Retina (tissue), 1 donor: ENCODE measurements at regions not wholly inside any gene's neighbourhood (a gene's known extent, or its start where the extent isn't known, plus 50 kb on each side); places are given as distances from the start of the nearest gene placed in this dataset.
"Not testable (repeated sequence)": the region's sequence is repeated elsewhere in the genome, so short reads cannot be mapped to it uniquely, and the experiment has no call there.

Experiments
- DNase-seq: peaks from one replicate; pipeline ENCODE4 v3.0.0-alpha.2; 2016

DNA sequence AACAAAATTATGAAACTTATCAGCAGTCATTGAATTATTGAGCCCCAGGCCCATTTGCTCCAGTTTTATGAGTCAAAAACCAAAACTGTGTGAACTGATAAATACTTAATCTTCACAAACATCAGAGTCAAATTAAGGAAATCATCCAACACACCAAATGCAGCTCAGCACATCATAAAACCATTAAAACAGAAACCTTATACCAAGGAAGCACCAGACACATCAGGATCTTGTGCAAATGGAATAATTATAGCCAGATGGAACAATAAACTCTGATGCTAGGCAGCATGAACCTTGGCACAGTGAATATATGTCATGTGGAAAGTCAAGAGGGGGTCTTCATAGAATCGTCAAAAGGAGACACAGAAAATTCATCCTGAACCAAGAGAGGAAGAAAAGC, 410.7 kb upstream of the API5 start:
- DNase-seq, result no peak

DNA sequence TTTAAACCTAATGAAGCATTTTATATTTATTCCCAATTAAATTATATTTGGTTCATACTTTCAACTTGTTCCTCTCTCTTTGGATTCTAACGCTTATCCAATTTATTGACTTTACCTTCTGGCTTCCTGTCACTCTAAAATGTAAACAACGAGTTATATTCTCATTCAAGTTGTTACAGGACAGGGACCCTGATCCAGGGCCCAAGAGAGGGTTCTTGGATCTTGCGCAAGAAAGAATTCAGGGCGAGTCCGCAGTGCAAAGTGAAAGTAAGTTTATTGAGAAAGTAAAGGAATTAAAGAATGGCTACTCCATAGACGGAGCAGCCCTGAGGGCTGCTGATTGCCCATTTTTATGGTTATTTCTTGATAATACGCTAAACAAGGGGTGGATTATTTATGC, 405.6 kb upstream of the API5 start:
- DNase-seq, result no peak

DNA sequence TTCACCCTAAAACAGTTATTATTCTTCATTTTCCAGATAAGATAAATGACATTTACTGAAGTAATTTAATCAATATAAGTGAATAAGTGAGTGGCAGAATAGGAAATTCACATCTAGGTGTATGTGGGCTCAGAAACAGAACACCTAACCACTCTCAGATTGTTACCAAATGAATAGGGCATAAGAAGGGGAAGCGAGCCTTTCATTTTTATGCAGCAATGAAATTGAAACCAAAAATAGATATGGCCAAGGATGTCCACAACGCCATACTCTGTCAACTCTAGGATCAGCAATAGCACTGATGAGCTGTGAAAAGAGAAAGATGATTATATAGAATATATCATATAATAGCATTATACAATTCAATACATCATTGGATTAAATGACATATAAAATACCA, 398.1 kb upstream of the API5 start:
- no peak for DNase-seq

DNA sequence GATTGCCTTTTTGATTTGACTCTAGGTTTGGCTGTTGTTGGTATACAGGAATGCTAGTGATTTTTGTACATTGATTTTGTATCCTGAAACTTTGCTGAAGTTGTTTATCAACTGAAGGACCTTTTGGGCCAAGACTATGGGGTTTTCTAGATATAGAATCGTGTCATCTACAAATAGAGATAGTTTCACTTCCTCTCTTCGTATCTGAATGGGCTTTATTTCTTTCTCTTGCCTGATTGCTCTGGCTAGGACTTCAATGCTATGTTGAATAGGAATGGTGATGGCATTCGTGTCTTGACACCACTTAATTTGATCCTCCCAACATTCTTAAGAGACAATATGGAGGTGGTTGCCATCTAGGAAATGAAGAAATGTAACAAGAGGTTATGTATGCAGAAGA, 388.1 kb upstream of the API5 start:
- DNase-seq, result no peak

DNA sequence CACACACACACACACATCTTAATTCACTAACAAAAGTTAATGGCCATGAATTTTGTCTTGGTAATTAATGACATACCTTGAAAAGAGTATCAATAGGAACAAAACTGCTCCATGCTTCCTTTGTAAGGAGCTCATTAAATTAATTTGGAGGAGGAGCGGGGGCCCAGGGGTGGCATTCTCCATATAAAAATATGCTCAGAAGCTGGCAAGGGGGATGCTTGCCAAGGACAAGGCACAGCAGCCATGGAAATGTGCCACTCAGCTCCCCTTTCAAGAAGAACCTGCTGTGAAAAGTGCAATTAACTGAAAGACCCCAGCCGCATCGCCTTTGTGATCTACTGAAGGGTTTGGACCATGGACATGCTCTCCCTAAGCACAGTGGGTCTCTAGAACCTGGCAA, 385.9 kb upstream of the API5 start:
- peak; percentile 11 for DNase-seq

DNA sequence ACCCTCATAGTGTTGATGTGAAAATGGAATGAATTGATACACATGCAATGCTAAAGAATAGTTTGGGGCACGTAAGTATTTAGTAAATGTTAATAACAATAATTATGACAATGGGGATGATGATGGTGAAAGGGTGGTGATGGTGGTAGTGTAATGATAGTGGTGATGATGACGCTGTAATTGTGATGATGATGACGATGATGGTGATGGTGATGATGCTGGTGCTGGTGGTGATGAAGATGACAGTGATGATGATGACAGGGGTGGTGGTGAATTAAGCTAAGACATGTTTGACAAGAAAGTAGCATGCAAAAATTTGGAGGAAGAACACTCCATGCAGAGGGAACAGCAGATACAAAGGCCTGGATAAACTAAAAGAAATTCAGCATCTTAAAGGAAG, 364.4 kb upstream of the API5 start:
- DNase-seq, result no peak

DNA sequence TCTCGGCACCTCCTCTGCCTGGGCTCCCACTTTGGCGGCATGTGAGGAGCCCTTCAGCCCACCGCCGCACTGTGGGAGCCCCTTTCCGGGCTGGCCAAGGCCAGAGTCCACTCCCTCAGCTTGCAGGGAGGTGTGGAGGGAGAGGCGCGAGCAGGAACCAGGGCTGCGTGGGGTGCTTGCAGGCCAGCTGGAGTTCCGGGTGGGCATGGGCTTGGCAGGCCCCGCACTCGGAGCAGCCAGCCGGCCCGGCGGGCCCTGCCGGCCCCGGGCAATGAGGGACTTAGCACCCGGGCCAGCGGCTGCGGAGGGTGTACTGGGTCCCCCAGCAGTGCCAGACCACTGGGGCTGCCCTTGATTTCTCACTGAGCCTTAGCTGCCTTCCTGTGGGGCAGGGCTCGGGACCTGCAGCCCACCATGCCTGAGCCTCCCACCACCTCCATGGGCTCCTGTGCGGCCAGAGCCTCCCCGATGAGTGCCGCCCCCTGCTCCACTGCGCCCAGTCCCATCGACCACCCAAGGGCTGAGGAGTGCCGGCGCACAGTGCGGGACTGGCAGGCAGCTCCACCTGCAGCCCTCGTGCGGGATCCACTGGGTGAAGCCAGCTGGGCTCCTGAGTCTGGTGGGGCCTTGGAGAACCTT, 361.9 kb upstream of the API5 start:
- DNase-seq, result not testable (repeated sequence)

DNA sequence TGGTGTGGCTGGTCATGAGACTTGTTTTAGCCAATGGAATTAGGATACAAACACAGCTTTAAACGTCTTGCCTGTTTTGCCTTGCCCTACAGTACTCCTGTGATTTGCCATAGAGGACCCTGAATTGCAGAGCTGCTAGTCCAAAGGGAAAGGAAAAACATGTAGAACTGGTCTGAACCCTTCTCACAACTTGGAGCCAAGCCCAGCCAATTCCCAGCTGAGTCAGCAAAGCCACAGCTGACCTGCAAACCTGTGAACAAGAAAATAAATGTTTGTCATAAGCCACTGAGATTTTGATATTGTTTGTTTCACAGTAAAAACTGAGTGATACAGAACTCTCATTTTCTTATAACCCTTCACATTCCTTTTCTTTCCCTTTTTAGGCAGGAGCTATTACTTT, 360.5 kb upstream of the API5 start:
- DNase-seq, result no peak

DNA sequence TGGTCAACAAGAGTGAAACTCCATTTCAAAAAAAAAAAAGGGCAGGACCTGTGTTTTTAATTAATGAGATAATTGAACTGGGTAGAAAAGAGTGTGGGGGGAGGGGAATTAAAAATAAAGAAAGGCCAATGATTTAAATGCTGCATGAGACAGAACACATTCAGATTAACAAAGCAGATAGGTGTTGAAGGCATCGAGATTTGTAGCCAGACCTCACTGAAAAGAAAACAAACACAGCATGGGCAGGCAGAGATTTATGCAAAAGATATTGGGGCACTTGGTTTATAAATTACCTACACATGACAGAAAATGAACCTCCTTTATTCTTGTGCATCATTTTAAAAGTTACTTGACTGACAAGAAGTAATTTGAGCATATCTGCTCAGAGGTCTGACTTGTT, 354.0 kb upstream of the API5 start:
- DNase-seq, result no peak

DNA sequence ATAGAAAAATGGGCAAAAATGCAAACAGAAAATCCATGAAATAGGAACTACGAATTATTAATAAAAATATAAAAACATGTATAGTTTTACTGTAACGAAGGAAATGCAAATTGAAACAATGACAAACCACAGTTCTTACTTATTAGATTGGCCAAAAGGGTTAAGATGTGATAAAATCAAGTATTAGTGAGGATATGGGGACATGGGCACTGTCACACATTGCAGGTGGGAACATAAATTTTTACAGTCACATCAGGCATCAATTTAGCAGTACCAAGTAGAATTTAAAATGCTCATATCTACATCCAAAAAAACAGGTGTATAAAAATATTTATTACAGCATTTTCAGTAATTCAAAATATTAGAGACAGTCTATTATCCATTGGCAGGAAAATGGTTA, 353.2 kb upstream of the API5 start:
- DNase-seq, result no peak

DNA sequence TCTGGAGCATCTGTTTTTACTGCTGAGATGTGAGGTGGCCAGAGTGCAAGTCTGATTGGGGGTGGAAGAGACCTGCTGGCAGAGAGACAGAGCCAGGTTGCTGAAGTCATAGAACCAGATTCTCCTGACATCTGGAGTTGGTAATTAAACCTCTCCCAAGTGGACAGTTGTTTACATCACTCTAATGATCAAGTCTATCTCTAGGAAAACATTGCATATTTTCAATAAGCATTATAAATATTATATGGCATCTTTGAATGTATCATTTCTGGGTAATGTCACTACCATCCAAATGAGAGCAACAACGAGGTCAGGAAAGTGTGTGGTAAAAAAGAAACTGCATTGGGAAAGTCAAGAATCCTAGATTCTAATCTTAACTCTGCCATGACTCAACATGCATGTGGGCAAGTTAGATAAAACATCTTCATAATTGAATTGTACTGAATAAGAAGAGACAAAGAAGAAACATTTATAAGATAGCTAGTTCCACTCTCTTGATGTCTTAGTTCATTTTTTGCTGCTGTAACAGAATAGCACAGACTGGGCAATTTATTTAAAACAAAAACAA, 351.2 kb upstream of the API5 start:
- DNase-seq, result no peak

DNA sequence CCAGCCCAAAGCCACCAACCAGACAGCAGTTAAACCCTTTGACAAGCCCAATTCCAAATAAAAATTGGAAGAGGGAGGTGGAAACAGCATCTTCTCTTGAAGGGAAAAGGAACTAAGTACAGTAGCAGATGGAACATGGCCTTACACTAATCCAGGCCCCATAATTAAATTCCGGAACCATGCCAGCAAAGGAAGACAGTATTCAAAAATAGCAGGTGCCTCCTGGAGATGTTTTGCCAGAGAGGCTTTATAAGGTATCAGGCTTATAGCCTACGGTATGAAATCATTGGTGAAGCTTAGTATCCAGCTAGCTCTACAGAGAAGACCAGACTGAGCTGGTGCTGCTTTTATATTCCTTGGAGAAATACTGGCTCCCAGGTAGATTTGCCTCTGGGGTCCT, 344.1 kb upstream of the API5 start:
- no peak for DNase-seq

DNA sequence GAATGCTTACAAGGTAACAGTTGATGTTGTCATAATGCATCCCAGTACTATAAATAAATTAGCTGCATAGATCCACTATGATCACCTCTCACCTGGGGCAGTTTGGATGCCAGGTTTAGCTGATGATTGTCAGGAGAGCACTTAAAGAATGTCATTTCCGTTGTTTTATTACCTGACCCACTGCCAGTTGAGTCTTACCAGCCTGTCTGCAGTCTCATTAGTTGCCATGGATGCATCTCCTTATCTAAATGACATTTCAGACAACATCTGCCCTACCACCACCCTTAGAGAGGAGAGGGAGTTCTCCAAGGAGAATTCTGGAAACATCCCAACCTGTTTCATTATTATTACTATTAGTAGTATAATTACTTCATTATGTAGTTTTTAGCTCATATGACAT, 339.1 kb upstream of the API5 start:
- DNase-seq, result no peak

DNA sequence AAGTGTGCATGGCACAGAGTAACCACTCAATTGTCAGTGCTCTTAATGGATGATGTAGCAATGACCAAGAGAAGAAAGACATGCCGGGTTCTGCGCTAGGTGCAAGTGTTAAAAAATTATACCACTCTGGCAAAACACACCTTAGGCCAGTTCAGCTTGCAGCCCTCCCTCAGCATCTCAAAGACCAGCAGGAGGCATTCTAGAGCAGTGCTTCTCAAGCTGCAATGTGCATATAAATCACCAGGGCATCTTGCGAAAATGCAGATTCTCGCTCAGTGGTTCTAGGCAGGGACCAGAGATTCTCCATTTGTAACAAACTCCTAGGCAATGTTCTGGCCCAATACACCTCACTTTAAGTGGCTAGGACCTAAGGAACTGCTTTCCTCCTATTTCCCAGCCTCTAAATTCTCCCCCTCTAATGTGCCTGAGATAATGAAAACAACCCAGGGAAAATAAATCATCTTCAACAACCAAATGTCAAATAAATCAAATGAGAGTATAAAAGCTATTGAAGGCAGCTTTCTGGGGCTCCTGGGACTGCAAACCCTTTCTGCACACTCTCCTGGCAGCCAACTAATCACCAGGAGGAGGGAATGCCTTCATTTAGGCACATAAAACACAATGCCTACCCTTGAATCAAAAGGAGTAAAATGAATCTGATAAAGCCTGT, 337.2 kb upstream of the API5 start:
- DNase-seq, result no peak

DNA sequence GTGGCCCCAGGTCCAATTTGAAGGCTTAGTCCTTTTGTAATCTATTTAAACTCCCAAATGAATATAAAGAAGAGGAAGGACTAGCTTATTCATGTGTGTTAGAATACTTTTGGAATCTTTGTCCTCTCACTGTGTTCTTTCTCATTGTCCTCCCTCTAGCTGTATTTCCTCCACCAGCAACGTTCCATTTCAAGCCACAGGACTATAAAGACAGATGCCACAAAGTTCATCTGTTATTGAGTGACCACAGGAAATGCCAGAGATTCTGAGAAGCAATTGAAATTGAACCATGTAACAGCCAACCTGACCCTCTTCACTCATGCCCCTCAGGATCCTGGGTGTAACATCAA, 336.6 kb upstream of the API5 start:
- DNase-seq, result no peak

DNA sequence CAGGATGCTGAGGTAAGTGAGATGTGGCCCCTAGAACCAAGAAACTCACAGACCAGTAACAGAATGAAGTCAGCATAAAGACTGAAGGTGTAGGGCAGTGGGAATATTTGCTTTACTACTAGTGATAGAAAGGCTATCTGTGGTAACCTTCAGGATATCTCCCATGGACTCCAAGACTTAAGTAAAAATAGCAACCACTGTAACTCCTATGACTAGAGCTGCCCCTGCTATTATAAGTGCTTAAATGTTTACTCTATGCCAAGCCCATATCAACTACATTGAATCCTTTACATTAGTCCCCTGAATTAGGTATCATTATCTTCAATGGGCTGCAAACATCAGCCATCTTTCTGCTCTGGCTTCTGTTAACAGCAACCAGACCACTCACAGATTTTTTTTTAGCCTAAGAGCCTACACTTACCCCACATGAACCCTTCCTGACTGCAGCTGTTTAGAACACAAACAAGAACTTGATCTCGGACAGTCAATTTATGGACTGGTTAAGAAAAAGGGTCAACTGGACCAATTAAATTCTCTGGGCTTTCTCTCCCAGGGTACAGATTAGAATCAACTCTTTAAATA, 335.1 kb upstream of the API5 start:
- no peak for DNase-seq

DNA sequence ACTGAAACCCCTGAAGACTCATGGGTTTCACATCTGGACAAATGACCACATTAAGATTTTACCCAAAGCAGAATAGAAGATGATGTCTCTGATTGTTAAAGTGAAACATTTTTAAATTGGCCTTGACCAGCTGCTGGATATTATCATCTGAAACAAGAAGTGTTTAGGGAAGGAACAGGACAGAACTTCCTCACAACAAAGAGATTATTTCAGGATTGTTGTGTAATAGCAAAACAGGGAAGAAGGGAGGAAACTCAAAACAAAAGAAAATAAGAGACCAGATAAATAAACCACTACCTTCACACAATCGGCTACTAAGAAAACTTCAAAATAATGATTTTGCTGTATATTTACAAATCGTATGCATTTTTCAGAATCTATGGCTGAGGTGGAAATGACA, 319.2 kb upstream of the API5 start:
- no peak for DNase-seq

DNA sequence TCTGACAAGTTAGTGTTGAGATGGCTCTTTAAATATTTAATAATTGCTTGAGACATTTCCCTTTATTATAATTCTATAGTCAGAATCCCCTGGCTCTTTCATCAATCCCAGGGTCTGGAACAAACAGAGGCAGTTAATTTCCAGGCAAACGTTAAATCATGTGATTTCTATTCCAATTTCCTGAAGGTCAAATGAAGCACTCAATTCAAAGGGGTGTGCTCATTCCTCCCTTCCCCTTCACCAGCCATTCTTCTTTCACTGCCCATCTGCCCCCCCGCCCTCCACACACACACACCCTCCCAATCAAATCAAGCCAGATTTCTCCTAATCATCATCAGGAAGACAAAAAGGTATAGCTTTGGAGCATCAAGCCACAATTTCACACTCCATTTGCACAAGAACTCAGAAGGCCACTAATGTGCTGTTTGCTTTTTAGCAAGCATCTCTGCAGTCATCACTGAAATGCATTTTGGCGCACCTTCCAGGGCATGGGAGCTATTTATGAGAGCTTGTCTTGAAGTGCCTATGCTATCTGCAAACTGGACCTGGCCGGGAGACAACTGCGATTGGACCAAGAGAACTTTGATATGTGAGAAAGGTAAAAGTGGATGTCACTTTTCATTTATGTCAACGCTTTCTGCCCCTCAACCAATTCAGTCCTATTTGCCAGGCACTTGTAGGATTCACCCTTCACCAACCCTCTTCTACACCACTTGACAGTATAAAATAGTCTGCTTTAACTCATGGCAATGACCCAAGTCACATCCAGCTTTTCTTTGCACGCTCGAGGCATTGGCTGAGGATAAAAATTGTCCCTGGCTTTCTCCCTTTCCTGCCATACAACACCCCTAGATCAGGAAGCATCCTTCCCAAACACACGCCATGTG, 315.1 kb upstream of the API5 start:
- peak; percentile 38 for DNase-seq

DNA sequence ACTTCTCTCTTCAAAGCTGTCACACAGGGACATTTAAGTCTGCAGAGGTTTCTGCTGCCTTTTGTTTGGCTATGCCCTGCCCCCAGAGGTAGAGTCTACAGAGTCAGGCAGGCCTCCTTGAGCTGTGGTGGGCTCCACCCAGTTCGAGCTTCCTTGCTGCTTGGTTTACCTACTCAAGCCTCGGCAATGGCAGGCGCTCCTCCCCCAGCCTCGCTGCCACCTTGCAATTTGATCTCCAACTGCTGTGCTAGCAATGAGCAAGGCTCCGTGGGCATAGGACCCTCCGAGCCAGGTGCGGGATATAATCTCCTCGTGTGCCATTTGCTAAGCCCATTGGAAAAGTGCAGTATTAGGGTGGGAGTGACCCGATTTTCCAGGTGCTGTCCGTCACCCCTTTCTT, 306.9 kb upstream of the API5 start:
- DNase-seq, result not testable (repeated sequence)

DNA sequence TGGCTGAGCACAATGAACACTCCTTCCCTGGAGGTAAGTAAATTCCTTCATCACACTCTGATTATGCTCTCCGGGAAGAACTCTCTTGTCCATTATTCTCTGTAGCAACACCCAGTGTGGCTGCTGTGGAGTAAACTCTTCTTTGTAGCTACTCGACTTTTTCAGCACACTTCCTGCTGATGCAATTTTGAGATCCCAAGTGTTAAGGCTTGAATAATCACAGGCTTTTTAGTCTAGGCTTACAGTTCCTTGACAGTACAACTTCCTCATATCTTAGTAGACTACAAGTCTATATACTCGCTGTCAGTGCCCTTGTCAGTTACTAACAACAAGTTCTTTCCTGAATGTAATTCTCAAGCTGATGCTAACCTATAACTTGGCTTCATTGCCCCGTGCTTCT, 301.8 kb upstream of the API5 start:
- DNase-seq, result no peak

DNA sequence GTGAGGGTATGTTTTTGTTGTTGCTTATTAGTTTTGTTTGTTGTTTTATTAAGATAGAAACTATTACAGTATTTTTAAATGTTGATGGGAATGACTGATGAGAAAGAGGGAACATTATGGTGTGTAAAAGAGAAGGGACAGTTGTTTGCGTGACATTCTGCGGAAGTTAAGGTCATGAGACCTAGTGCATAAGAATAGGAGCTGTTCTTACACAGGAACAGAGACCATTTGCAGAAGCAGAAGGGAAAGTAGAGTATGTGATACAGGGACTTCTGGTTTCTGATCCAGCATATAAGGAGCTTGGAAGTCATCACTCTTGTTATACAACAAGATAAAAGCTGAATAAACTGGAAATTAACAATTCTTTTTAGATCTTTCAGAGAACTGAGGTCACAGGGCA, 299.2 kb upstream of the API5 start:
- no peak for DNase-seq

DNA sequence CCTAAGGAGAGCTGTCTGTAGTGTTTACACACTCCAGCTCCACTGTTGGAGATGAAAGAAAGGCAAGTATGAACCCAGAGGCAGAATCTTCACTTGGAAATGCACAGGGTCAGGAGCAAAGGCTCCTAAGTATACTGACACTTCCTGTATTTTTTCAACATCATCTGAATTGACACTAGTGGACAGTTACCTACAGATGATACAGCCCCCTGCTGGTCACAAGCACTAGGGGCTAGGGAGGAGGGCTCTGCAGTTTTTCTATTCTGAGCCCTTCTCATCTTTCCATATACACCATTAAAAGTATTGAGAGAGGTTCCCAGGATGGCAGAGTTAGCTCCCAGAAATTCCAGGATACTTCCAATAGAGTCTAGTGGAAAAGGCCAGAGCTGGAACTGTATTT, 290.3 kb upstream of the API5 start:
- DNase-seq, result peak; percentile 9

DNA sequence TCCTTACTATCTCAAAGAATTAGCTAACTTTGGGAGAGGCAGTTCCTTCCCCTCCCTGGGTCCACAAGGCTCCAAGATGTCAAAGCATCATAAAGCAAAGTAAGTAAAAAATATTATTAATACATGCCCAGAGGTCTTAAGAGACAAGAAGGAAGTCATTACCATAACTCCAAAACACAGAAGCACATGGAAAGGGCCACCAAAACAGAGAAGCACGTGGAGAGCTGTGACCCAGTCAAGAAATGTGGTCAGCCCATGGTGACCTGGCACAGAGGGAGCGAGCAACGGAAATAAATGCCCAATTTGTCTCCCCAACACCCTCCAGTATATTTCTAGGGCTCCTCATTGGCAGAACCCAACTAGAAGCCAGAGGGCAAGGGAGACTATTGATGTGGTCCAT, 277.5 kb upstream of the API5 start:
- DNase-seq, result no peak

DNA sequence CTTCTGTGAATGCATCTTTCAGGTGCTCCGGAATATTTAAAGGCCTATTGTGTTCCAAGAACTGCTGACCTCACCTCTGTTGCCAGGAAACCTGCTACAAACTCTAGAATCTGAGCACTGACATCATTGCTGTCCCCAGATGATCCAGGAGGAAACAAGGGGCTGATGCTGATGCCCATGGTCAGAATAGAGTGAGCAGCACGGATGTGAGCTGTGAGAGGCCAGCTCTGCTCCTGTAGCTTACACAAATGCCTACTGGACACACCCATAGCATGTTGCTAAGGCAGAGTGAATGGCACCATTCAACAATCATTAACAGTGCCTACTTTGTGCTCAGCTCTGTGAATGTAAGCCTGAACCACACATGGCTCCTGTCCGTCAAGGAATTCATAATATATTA, 276.7 kb upstream of the API5 start:
- DNase-seq, result no peak
